Testis (tissue), 2 donors: ENCODE measurements at regions not wholly inside any gene's neighbourhood (a gene's known extent, or its start where the extent isn't known, plus 50 kb on each side); places are given as distances from the start of the nearest gene placed in this dataset.

Source experiments
- POLR2A ChIP-seq: fragments of 450-650 bp; IDR thresholded peaks from one replicate; pipeline ENCODE4 v1.6.1; 2017; ENCODE audit warnings: antibody characterized with exemption, mild to moderate bottlenecking, moderate library complexity
- TF ChIP-seq, protein P1 (sequence below), 3 experiments: fragments of 450-650 bp in 2 of 3; fragments of 200-600 bp in 1 of 3; sonication (generic) in 1 of 3; IDR thresholded peaks; one replicate each; pipeline ENCODE4 v1.5.1; 2016 to 2019; ENCODE audit warnings: antibody characterized with exemption in 3 of 3, mild to moderate bottlenecking in 2 of 3, moderate library complexity in 1 of 3

DNA sequence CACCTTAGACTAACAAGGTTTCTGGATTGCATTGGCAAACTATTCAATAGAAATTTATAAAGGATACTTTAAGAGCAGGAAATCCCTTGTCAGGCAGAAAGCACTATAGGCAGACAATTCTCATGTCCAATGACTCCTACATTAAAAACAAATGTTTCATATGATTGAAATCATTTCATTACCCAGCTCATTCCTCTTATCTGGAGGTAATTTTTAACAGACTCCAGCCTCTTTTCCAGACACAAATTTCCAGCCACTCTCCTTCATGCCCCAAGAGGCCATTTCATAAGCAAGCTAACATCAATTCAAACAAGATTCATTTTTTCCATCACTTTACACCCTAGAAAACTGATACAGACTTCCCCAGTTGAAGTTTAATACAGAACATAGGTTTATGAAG is 495.1 kb upstream of the FRG1 start:
- TF ChIP-seq, protein P1, sequence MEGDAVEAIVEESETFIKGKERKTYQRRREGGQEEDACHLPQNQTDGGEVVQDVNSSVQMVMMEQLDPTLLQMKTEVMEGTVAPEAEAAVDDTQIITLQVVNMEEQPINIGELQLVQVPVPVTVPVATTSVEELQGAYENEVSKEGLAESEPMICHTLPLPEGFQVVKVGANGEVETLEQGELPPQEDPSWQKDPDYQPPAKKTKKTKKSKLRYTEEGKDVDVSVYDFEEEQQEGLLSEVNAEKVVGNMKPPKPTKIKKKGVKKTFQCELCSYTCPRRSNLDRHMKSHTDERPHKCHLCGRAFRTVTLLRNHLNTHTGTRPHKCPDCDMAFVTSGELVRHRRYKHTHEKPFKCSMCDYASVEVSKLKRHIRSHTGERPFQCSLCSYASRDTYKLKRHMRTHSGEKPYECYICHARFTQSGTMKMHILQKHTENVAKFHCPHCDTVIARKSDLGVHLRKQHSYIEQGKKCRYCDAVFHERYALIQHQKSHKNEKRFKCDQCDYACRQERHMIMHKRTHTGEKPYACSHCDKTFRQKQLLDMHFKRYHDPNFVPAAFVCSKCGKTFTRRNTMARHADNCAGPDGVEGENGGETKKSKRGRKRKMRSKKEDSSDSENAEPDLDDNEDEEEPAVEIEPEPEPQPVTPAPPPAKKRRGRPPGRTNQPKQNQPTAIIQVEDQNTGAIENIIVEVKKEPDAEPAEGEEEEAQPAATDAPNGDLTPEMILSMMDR (IDR thresholded peaks at IDR 0.05), result no peak
- TF ChIP-seq POLR2A, result no peak
